GM12872 (cell line): ENCODE measurements at regions not wholly inside any gene's neighbourhood (a gene's known extent, or its start where the extent isn't known, plus 50 kb on each side); places are given as distances from the start of the nearest gene placed in this dataset.

ENCODE experiments used
- TF ChIP-seq, protein P1 (sequence below): IDR thresholded peaks from 3 replicates; pipeline ENCODE4 v1.5.1; 2011; ENCODE audit warnings: low read depth, mild to moderate bottlenecking, low read length, moderate library complexity; ENCODE audit not compliant: insufficient read depth

DNA sequence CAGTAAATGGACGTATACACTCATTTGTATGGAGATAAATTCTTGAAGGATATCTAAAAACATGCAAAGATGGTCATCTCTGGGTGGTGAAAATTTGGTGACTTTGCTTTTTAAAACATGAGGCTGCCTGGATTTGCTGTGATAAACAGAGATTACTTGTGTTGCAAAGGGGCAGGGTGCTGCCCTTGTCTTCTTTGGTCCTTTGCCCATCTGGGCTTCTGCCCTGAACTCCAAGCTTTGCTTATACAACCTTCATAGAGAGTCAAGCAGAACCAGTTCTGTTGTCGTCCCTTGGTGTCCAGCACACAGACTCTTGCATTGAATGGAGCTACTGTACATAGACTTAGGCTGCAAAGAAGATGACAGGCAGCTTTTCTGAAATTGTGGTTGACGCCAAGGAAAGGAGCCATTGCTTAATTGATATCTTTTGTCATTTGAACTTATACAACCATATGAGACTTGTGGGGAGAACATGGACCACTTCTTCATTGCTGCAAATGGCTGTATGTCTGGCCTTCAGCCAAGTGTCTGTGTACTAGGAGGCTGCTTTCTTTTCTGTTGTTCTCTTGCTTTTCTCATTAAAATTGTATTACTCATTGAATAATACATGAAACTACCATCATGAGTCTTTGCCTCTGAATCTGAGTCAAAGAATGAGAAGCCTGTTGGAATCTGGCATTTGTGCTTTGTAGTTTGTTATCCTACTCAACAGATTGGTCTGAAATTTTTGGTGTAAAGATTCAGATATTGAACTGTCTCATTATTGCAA is 152.5 kb downstream of the DMRT2 start:
- TF ChIP-seq, protein P1, sequence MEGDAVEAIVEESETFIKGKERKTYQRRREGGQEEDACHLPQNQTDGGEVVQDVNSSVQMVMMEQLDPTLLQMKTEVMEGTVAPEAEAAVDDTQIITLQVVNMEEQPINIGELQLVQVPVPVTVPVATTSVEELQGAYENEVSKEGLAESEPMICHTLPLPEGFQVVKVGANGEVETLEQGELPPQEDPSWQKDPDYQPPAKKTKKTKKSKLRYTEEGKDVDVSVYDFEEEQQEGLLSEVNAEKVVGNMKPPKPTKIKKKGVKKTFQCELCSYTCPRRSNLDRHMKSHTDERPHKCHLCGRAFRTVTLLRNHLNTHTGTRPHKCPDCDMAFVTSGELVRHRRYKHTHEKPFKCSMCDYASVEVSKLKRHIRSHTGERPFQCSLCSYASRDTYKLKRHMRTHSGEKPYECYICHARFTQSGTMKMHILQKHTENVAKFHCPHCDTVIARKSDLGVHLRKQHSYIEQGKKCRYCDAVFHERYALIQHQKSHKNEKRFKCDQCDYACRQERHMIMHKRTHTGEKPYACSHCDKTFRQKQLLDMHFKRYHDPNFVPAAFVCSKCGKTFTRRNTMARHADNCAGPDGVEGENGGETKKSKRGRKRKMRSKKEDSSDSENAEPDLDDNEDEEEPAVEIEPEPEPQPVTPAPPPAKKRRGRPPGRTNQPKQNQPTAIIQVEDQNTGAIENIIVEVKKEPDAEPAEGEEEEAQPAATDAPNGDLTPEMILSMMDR, result no peak

DNA sequence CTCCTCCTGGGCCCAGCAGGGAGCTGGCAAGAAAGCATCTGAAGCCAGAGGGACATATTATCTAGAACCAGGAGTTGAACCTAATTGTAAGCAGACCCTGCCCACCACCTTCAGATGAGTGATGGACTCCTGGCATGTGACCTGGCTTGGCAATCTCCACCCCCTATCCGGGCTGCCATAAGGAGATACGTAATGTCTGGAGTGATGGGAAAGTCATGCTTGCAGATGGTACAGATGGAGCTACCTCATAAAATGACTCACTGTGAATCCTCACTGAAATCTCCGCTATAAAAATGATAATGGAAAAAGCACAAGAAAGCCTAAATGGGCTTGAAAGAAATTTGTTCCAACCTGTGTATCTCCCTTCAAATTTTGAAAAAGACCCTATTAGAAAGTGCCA is 157.5 kb downstream of the DMRT2 start:
- TF ChIP-seq, protein P1, result no peak

DNA sequence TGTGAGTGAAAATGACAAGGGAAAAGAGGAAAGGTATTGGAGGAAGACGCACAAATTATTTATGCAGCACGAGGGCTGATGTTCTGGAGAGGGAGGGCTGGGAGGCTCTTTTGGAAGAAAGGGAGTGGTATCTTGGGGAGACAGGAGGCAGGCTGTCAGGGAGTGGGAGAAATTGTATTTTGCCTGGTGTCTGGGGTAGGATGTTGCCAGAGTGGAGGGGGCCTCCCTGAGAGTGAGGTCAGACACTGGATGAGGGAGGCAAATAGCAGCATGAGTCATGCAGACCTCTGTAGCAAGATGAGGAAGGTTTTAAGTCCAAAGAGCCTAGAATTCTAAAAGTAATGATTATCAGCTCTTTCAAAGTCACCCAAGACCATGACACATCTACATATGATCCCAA is 158.0 kb downstream of the DMRT2 start:
- TF ChIP-seq, protein P1, result no peak

DNA sequence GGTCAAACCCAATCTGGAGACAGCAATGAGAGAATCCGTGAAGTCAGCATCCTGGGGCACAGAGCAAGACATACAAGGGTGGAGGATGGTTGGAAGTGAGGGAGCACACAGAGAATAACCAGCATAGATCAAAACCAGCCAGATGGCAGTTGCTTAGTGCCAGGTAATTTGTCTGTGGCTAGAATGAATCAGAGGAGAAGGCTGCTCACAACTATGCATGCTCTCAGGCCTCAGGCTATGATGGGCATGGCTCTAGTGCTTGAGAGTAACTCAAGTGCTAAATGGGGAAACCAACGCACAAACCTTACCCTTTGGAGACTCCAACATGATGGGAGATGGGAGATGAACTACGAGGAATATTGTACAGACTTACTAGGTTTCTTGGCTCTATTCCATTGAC is 160.8 kb downstream of the DMRT2 start:
- TF ChIP-seq, protein P1, result no peak

DNA sequence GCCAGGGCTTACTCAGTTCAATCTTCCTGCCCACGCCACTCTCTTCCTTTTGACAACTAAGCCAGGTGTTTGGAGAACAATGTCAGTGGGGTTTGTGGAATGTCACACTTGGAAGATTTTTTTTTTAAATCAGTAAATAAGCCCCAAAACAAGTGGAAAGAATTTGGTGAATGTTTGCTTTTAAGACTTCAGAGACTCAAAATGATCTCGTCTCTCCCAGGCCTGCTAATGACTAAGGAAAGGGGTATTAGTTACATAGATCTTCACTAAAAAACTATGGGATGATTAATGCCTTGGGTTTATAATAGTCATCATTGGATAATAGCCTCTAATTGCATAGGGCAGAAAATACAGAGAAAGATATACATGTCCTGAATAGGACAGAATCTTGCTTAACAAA is 166.4 kb downstream of the DMRT2 start:
- TF ChIP-seq, protein P1, result no peak

DNA sequence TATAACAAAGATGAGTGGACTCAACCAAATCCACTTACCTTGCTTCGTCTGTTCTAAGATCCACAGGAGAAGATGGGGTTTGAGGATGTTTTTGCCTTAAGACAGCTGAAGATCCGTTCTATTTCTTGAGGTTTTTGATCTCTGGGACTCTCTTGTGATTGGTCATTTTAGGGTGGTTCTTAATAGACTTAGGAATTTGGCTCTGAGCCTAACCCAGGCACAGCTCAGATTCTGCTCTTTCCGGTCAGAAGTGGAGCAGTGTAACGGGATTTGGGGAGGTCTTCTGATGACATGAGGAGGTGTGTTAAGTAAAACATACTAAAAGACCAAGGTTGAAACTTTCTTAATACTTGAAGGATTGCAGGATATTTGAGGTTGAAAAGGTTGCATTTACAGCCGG is 166.9 kb downstream of the DMRT2 start:
- TF ChIP-seq, protein P1, result no peak

DNA sequence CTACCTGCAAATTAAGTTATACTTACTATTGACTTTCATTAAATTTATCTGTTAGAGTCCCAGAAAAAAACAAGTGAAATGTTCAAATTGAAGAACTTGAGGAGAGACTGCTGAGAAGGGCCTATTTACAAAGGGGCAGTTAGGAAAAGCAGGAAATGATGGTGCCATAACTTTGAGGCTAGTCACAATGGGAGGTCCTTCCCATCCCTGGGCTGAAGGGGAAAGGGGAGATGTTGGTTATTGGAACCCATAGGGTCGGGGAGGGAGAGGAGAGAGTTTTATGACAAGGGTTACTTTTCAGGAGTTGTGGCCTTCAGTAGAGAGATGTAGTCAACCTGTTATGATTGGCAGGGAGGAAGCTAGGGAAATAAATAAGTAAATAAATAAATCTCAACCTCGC is 169.1 kb downstream of the DMRT2 start:
- TF ChIP-seq, protein P1, result no peak
